OCI-LY1 (cell line): ENCODE measurements at regions not wholly inside any gene's neighbourhood (a gene's known extent, or its start where the extent isn't known, plus 50 kb on each side); places are given as distances from the start of the nearest gene placed in this dataset.

Experiments
- H2AFZ ChIP-seq: fragments of 200-600 bp; sonication (generic), shearing (Covaris generic); 2 replicates; pipeline ENCODE4 v1.6.0; 2014; ENCODE audit warnings: antibody characterized with exemption, mild to moderate bottlenecking, low read length
- H3F3A ChIP-seq: fragments of 200-600 bp; sonication (generic), shearing (Covaris generic); 2 replicates; pipeline ENCODE4 v1.6.0; 2014; ENCODE audit warnings: mild to moderate bottlenecking, antibody characterized with exemption, low read length, moderate library complexity; ENCODE audit not compliant: insufficient read depth
- H3K27ac ChIP-seq: fragments of 200-600 bp; sonication (generic); 2 replicates; pipeline ENCODE4 v1.5.1; 2014; ENCODE audit warnings: low read length, mixed run types, mild to moderate bottlenecking, low read depth; ENCODE audit not compliant: poor library complexity, severe bottlenecking
- H3K27me3 ChIP-seq: fragments of 200-600 bp; sonication (generic); 2 replicates; pipeline ENCODE4 v1.6.0; 2014; ENCODE audit warnings: antibody characterized with exemption, mild to moderate bottlenecking, low read length, moderate library complexity; ENCODE audit not compliant: insufficient read depth
- H3K36me3 ChIP-seq: fragments of 200-600 bp; sonication (generic); 2 replicates; pipeline ENCODE4 v1.6.1; 2014; ENCODE audit warnings: mild to moderate bottlenecking, antibody characterized with exemption, low read length, moderate library complexity, mixed read lengths; ENCODE audit not compliant: insufficient read depth
- H3K4me1 ChIP-seq: fragments of 200-600 bp; sonication (generic); 2 replicates; pipeline ENCODE4 v1.5.1; 2014; ENCODE audit warnings: mild to moderate bottlenecking, low read length, moderate library complexity; ENCODE audit not compliant: insufficient read depth, severe bottlenecking
- H3K4me2 ChIP-seq: fragments of 200-600 bp; sonication (generic), shearing (Covaris generic); 2 replicates; pipeline ENCODE4 v1.6.1; 2014; ENCODE audit warnings: low read length
- H3K4me3 ChIP-seq: fragments of 200-600 bp; sonication (generic); 2 replicates; pipeline ENCODE4 v1.5.1; 2014; ENCODE audit warnings: low read length, low read depth, mild to moderate bottlenecking, mixed read lengths; ENCODE audit not compliant: poor library complexity, severe bottlenecking
- H3K79me2 ChIP-seq: fragments of 200-600 bp; shearing (Covaris generic); 2 replicates; pipeline ENCODE4 v1.6.1; 2016; ENCODE audit warnings: mixed run types, low read length, mixed read lengths; ENCODE audit not compliant: insufficient read depth
- H3K9ac ChIP-seq: fragments of 200-600 bp; sonication (generic), shearing (Covaris generic); 2 replicates; pipeline ENCODE4 v1.6.1; 2014; ENCODE audit warnings: mild to moderate bottlenecking, low read length, mixed read lengths
- H3K9me2 ChIP-seq: fragments of 200-600 bp; sonication (generic), shearing (Covaris generic); 2 replicates; pipeline ENCODE4 v1.6.1; 2014; ENCODE audit warnings: low read depth, mild to moderate bottlenecking, low read length, mixed read lengths
- H3K9me3 ChIP-seq: fragments of 200-600 bp; shearing (Covaris generic); 2 replicates; pipeline ENCODE4 v1.6.1; 2014; ENCODE audit warnings: low read length, mixed read lengths
- H4K20me1 ChIP-seq: fragments of 200-600 bp; sonication (generic), shearing (Covaris generic); 2 replicates; pipeline ENCODE4 v1.6.0; 2016; ENCODE audit warnings: mild to moderate bottlenecking, low read length; ENCODE audit not compliant: insufficient read depth
- CTCF ChIP-seq: fragments of 200-600 bp; sonication (generic), shearing (Covaris generic); IDR thresholded peaks from 2 replicates; pipeline ENCODE4 v1.5.1; 2017; ENCODE audit warnings: mild to moderate bottlenecking, antibody characterized with exemption, low read length, moderate library complexity, mixed read lengths
- EZH2 ChIP-seq: fragments of 200-600 bp; sonication (generic), shearing (Covaris generic); IDR thresholded peaks from 2 replicates; pipeline ENCODE4 v1.8.0; 2017; ENCODE audit warnings: borderline replicate concordance, mixed run types, mild to moderate bottlenecking, antibody characterized with exemption, low read length, moderate library complexity, mixed read lengths

- no peaks in the 10 kb centered on the region for H3K4me1 ChIP-seq
- H3K4me2 ChIP-seq, result no peak overlapping the region
- no peak overlapping the region for H2AFZ ChIP-seq
- no peaks in the 10 kb centered on the region for H3K9me2 ChIP-seq
- no peak overlapping the region for H3K27ac ChIP-seq
- no peaks in the 10 kb centered on the region for H4K20me1 ChIP-seq
- H3K27me3 ChIP-seq, result no peaks in the 10 kb centered on the region
- no peak for TF ChIP-seq CTCF
- no peak for TF ChIP-seq EZH2
- H3K9ac ChIP-seq, result no peak overlapping the region
- H3K4me3 ChIP-seq, result no peak overlapping the region
- H3K9me3 ChIP-seq, result no peaks in the 10 kb centered on the region
- H3F3A ChIP-seq, result no peaks in the 10 kb centered on the region
- H3K36me3 ChIP-seq, result no peaks in the 10 kb centered on the region
- no peaks in the 10 kb centered on the region for H3K79me2 ChIP-seq
Measured at GRCh38 chr18:44392933-44393332, 287.8 kb upstream of the SETBP1 start.

GRCh38 chr18:44393406-44393805 is 287.3 kb upstream of the SETBP1 start:
- Histone ChIP-seq H2AFZ (no peak overlapping the region), H3K4me3 (no peak overlapping the region), H3K9ac (no peak overlapping the region), H3K4me2 (no peak overlapping the region), H3K79me2 (no peaks in the 10 kb centered on the region), H3K4me1 (no peaks in the 10 kb centered on the region), H3F3A (no peaks in the 10 kb centered on the region), H3K27ac (no peak overlapping the region), H4K20me1 (no peaks in the 10 kb centered on the region), H3K9me2 (no peaks in the 10 kb centered on the region), H3K27me3 (no peaks in the 10 kb centered on the region), H3K9me3 (no peaks in the 10 kb centered on the region), H3K36me3 (no peaks in the 10 kb centered on the region)
- TF ChIP-seq CTCF, result no peak

- no peaks in the 10 kb centered on the region for H3K79me2 ChIP-seq
Measured at GRCh38 chr18:44396550-44396949, 284.1 kb upstream of the SETBP1 start.

More at GRCh38 chr18:44396550-44396949, 284.1 kb upstream of the SETBP1 start:
- H3K36me3 ChIP-seq, result no peaks in the 10 kb centered on the region
- no peak overlapping the region for H3K27ac ChIP-seq
- H2AFZ ChIP-seq, result no peak overlapping the region
- no peak overlapping the region for H3K4me3 ChIP-seq
- H3K9me3 ChIP-seq, result no peaks in the 10 kb centered on the region
- H4K20me1 ChIP-seq, result no peaks in the 10 kb centered on the region
- no peak overlapping the region for H3K9ac ChIP-seq
- H3K4me2 ChIP-seq, result no peak overlapping the region
- TF ChIP-seq CTCF (no peak), EZH2 (no peak)
- H3F3A ChIP-seq, result no peaks in the 10 kb centered on the region
- H3K4me1 ChIP-seq, result no peaks in the 10 kb centered on the region
- no peaks in the 10 kb centered on the region for H3K9me2 ChIP-seq
- H3K27me3 ChIP-seq, result no peaks in the 10 kb centered on the region
